Lung (tissue), 11 donors: ENCODE measurements at regions not wholly inside any gene's neighbourhood (a gene's known extent, or its start where the extent isn't known, plus 50 kb on each side); places are given as distances from the start of the nearest gene placed in this dataset.

Source experiments
- ATAC-seq: fragments of 200-7000 bp; cut with Tn5 transposase; one replicate; pipeline ENCODE4 v1.9.1; 2020; ENCODE audit warnings: moderate number of reproducible peaks; ENCODE audit not compliant: insufficient read depth, low FRiP score
- DNase-seq, 3 donors: peaks; one replicate each; pipeline ENCODE4 v3.0.0-alpha.2; 2013 to 2017
- H3K27ac ChIP-seq, 2 donors: one replicate each; pipeline ENCODE4 v1.5.1; 2013; ENCODE audit warnings: mild to moderate bottlenecking in 2 of 2, moderate library complexity in 2 of 2, control low read depth in 1 of 2, inconsistent platforms in 1 of 2, low read depth in 1 of 2, low read length in 1 of 2
- H3K27me3 ChIP-seq, 3 donors: one replicate each; pipeline ENCODE4 v1.5.1; 2013; ENCODE audit warnings: low read length in 2 of 3; ENCODE audit not compliant: control insufficient read depth in 3 of 3, insufficient read depth in 3 of 3
- H3K36me3 ChIP-seq, 4 donors: one replicate each; pipeline ENCODE4 v1.5.1; 2013; ENCODE audit warnings: low read length in 4 of 4, mild to moderate bottlenecking in 1 of 4, moderate library complexity in 1 of 4; ENCODE audit not compliant: control insufficient read depth in 4 of 4, insufficient read depth in 4 of 4
- H3K4me1 ChIP-seq, 5 donors: one replicate each; pipeline ENCODE4 v1.5.1; 2013; ENCODE audit warnings: low read length in 5 of 5, mild to moderate bottlenecking in 2 of 5, moderate library complexity in 1 of 5; ENCODE audit not compliant: control insufficient read depth in 5 of 5, insufficient read depth in 5 of 5
- H3K4me3 ChIP-seq: one replicate; pipeline ENCODE4 v1.5.1; 2013; ENCODE audit warnings: mild to moderate bottlenecking, control low read depth, moderate library complexity
- H3K9ac ChIP-seq, 2 donors: one replicate each; pipeline ENCODE4 v1.5.1; 2013; ENCODE audit warnings: low read length in 2 of 2, control low read depth in 1 of 2; ENCODE audit not compliant: insufficient read depth in 1 of 2
- H3K9me3 ChIP-seq, 4 donors: one replicate each; pipeline ENCODE4 v1.5.1; 2013; ENCODE audit warnings: low read length in 3 of 4, mild to moderate bottlenecking in 1 of 4, moderate library complexity in 1 of 4; ENCODE audit not compliant: control insufficient read depth in 4 of 4, insufficient read depth in 3 of 4
- CTCF ChIP-seq: IDR thresholded peaks from 2 replicates; pipeline ENCODE4 v1.5.1; 2012; ENCODE audit warnings: mild to moderate bottlenecking; ENCODE audit errors: control extremely low read depth, extremely low read depth
- WGBS, 2 donors: extraction: QIAGEN DNeasy Blood & Tissue Kit; methylation state at CpG; one replicate each; pipeline ENCODE4 v1.1.7; 2013; 5-methylcytosine and 5-hydroxymethylcytosine counted together
- donor health status: control.
- donor health status: control.
- donor health status: Bipolar disorder and iron deficiency.
- donor health status: healthy.
- donor health status: DM: yes; HTN: yes; CAD: no.

GRCh38 chr13:97843189-97843588 is 110.3 kb upstream of the IPO5 start:
- H3K9ac ChIP-seq, result no peak overlapping the region
- no peaks in the 10 kb centered on the region for H3K9me3 ChIP-seq
- H3K27ac ChIP-seq, result no peak overlapping the region
- WGBS, 2 donors, result 98 to 100% methylated on average over 1 of the region's 1 CpG
- DNase-seq (no peak), ATAC-seq (no peak)
- no peaks in the 10 kb centered on the region for H3K36me3 ChIP-seq
- peaks cover 0 to 13% (median 2%) of the 10 kb centered on the region in 3 donors for H3K27me3 ChIP-seq
- H3K4me3 ChIP-seq, result no peak overlapping the region
- no peak for TF ChIP-seq CTCF
- H3K4me1 ChIP-seq, result no peaks in the 10 kb centered on the region

- Histone ChIP-seq H3K36me3 (no peaks in the 10 kb centered on the region), H3K27me3 (peaks cover 0 to 12% (median 2%) of the 10 kb centered on the region in 3 donors), H3K9ac (no peak overlapping the region), H3K9me3 (no peaks in the 10 kb centered on the region), H3K4me3 (no peak overlapping the region), H3K4me1 (no peaks in the 10 kb centered on the region), H3K27ac (no peak overlapping the region)
- DNase-seq, result no peak
- 78 to 80% methylated on average over 5 of the region's 5 CpGs for whole genome bisulfite sequencing, 2 donors
- ATAC-seq, result no peak
- no peak for TF ChIP-seq CTCF
Measured at GRCh38 chr13:97844151-97844550, 109.3 kb upstream of the IPO5 start.

- Histone ChIP-seq H3K27me3 (peaks cover 0 to 8% (median 2%) of the 10 kb centered on the region in 3 donors), H3K4me3 (no peak overlapping the region), H3K36me3 (no peaks in the 10 kb centered on the region), H3K27ac (no peak overlapping the region), H3K9me3 (no peaks in the 10 kb centered on the region), H3K9ac (no peak overlapping the region), H3K4me1 (no peaks in the 10 kb centered on the region)
- WGBS, 2 donors, result 55 to 68% methylated on average over 3 of the region's 3 CpGs
- peak in 2 of 3 donors; percentile 5 to 19 for DNase-seq
- ATAC-seq, result no peak
- TF ChIP-seq CTCF, result no peak
Measured at GRCh38 chr13:97848886-97849285, 104.6 kb upstream of the IPO5 start.

GRCh38 chr13:97849305-97849704 is 104.2 kb upstream of the IPO5 start:
- ATAC-seq, result no peak
- peak in 2 of 3 donors; percentile 26 to 43 for DNase-seq
- TF ChIP-seq CTCF, result no peak

More at GRCh38 chr13:97849305-97849704, 104.2 kb upstream of the IPO5 start:
- WGBS, 2 donors, result 56 to 63% methylated on average over 4 of the region's 4 CpGs
- no peak overlapping the region for H3K4me3 ChIP-seq
- no peaks in the 10 kb centered on the region for H3K36me3 ChIP-seq
- no peaks in the 10 kb centered on the region for H3K4me1 ChIP-seq
- no peaks in the 10 kb centered on the region for H3K9me3 ChIP-seq
- no peak overlapping the region for H3K27ac ChIP-seq
- no peak overlapping the region for H3K9ac ChIP-seq
- peaks cover 0 to 4% (median 1%) of the 10 kb centered on the region in 3 donors for H3K27me3 ChIP-seq
